Pancreas (tissue), 10 donors: ENCODE measurements at regions not wholly inside any gene's neighbourhood (a gene's known extent, or its start where the extent isn't known, plus 50 kb on each side); places are given as distances from the start of the nearest gene placed in this dataset.

Source experiments
- ATAC-seq, 4 donors: fragments of 200-7000 bp; cut with Tn5 transposase; one replicate each; pipeline versions ENCODE4 v1.8.0 to v1.9.1; 2020; ENCODE audit warnings: mild to moderate bottlenecking in 4 of 4, moderate library complexity in 4 of 4
- DNase-seq, 6 donors: peaks; one replicate each; pipeline ENCODE4 v3.0.0-alpha.2; 2020
- FAIRE-seq: peaks from 2 replicates; lab custom pipeline; 2012; peaks lifted over from hg19 to GRCh38; lab: Jason Lieb, UNC
- H3K27ac ChIP-seq, 4 donors: fragments of 200-600 bp; sonication (generic); 1 replicate in 3 of 4; 2 replicates in 1 of 4; pipeline versions ENCODE4 v1.5.0 to v1.8.0; 2020
- H3K27me3 ChIP-seq, 4 donors: fragments of 200-600 bp; one replicate each; pipeline ENCODE4 v1.8.0; 2021
- H3K36me3 ChIP-seq, 3 donors: fragments of 200-600 bp; sonication (generic) in 1 of 3; one replicate each; pipeline versions ENCODE4 v1.5.0 to v1.8.0; 2020 to 2021
- H3K4me1 ChIP-seq, 3 donors: fragments of 200-600 bp; one replicate each; pipeline ENCODE4 v1.8.0; 2021
- H3K4me3 ChIP-seq, 4 donors: fragments of 200-600 bp; sonication (generic) in 2 of 4; one replicate each; pipeline versions ENCODE4 v1.5.0 to v1.8.0; 2020 to 2021
- H3K9me3 ChIP-seq, 4 donors: fragments of 200-600 bp; one replicate each; pipeline ENCODE4 v1.8.0; 2021
- WGBS, 2 donors: extraction: QIAGEN DNeasy Blood & Tissue Kit; methylation state at CpG; one replicate each; pipeline ENCODE4 v1.1.7; 2013; 5-methylcytosine and 5-hydroxymethylcytosine counted together
- intact Hi-C, 3 donors: fragments of 100-400 bp; cut with DNase I; formaldehyde crosslinking; loops; one replicate each; pipeline versions ENCODE4 v1.11.1 to v1.14.2; 2022
- TF ChIP-seq, protein P1 (sequence below), 4 donors: fragments of 200-600 bp; sonication (generic) in 3 of 4; IDR thresholded peaks; one replicate each; pipeline versions ENCODE4 v1.5.0 to v1.8.0; 2021; ENCODE audit warnings: antibody characterized with exemption in 4 of 4
- donor health status: healthy with polysubstance abuse.
- donor health status: DM: no; HTN: no; CAD: no; lungs with moderate emphysema.
- donor health status: DM: no; HTN: no; CAD: no.
- donor health status: control.
- donor health status: control.
- donor health status: Bipolar disorder and iron deficiency.
- donor health status: DM: yes; HTN: yes; CAD: no.
- donor health status: DM: no; HTN: no; CAD: no.
- donor health status: DM: no; HTN: no; CAD: no.
- donor health status: DM: yes; HTN: yes; CAD: no.

DNA sequence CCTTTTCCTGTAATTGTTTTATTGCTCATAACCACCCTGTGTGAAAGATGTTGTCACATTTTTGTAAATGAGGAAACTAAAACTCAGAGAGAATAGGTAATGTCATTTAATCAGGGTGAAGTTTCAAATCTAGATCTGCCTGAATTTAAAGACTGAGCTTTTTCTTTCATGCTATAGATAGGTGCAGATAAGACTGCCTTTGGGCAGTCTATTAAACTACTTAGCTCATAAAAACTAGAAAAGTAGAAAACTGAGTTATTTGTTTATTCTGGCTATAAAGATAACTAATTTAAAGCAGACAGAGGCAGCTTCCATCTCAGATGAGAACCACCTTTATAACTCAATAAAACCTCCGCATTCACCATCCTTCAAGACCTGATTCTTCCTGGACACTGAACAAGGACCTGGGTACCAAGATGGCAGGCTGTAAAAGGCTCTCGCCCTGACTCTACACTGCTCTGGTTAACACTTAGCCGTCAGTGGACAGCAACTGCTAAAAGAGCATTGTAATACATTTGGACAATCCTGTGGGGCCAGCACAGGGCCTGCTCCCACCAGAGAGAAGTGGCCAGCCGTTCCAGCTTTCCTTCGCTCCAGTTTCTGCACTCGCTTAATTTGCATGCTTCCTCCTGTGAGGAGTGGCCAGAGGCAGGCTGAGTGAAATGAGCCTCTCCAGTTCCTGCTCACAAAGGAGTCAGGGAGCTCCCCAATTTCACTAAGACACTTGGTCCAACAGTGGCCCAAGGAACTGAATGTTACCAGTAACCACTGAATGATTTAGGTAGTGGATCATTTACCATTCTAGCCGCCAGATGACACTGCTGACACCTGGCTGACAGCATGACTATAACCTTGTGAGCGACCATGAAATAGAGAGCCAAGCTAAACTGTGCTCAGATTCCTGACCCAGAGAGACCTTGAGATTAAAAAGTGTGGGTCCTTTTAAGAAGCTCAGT is 566.4 kb downstream of the EFNA5 start:
- peak in 4 of 6 donors; percentile 15 to 47 (median 26) for DNase-seq
- Histone ChIP-seq H3K27me3 (no peaks in the 10 kb centered on the region), H3K4me3 (no peak overlapping the region), H3K9me3 (no peaks in the 10 kb centered on the region), H3K4me1 (no peaks in the 10 kb centered on the region), H3K27ac (no peak overlapping the region), H3K36me3 (no peaks in the 10 kb centered on the region)
- peak; percentile 56 to 99 (median 94) for ATAC-seq
- 73 to 74% methylated on average over 8 of the region's 8 CpGs for WGBS, 2 donors
- intact Hi-C loops: no loop called here
- no peak for FAIRE-seq
- TF ChIP-seq, protein P1, sequence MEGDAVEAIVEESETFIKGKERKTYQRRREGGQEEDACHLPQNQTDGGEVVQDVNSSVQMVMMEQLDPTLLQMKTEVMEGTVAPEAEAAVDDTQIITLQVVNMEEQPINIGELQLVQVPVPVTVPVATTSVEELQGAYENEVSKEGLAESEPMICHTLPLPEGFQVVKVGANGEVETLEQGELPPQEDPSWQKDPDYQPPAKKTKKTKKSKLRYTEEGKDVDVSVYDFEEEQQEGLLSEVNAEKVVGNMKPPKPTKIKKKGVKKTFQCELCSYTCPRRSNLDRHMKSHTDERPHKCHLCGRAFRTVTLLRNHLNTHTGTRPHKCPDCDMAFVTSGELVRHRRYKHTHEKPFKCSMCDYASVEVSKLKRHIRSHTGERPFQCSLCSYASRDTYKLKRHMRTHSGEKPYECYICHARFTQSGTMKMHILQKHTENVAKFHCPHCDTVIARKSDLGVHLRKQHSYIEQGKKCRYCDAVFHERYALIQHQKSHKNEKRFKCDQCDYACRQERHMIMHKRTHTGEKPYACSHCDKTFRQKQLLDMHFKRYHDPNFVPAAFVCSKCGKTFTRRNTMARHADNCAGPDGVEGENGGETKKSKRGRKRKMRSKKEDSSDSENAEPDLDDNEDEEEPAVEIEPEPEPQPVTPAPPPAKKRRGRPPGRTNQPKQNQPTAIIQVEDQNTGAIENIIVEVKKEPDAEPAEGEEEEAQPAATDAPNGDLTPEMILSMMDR (IDR thresholded peaks at IDR 0.05): peak in 3 of 4 donors; percentile 12 to 19 (median 14)

DNA sequence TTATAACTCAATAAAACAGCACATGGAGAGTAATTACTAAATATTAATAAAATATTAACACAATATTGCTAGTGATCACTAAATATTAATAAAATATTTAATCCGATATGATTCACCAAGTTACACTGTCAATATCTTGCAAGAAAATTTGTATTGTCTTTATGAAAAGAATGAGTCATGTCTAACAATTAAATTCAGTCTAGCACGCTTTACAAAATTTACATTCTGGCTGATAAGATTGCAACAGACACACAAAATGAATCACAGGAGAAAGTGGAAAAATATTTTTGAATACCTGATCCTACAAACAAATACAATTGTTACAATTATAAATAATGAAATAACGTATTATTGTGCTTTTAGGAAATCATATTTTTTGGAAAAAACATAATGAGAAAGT is 567.2 kb downstream of the EFNA5 start:
- peak; percentile 5 for FAIRE-seq
- 88 to 92% methylated on average over 3 of the region's 3 CpGs for WGBS, 2 donors
- no peaks in the 10 kb centered on the region for H3K27me3 ChIP-seq
- no peaks in the 10 kb centered on the region for H3K9me3 ChIP-seq
- ATAC-seq: no peak
- intact Hi-C loops: no loop called here
- H3K27ac ChIP-seq: no peak overlapping the region
- H3K36me3 ChIP-seq: no peaks in the 10 kb centered on the region
- no peak for DNase-seq
- TF ChIP-seq, protein P1 (IDR thresholded peaks at IDR 0.05): no peak
- no peak overlapping the region for H3K4me3 ChIP-seq
- H3K4me1 ChIP-seq: no peaks in the 10 kb centered on the region

DNA sequence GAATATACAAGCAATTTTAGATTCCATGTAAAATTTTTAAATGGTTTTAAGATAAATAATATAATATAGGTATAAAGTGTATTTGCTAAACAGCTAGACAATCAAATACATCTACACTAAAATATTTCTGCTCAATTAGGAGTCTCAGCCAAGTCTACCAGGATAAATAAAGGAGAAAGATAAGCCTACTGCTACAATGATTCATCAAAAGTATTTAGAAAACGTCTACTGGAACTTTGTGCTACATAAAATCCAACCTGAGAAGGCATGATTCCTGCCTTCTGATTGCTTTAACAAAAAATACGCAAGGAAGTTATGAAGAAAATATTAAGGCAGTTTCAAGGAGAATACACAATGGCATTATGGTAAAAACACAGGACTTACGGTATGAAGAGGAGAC is 570.6 kb downstream of the EFNA5 start:
- WGBS, 2 donors: 67 to 71% methylated on average over 3 of the region's 3 CpGs
- TF ChIP-seq, protein P1 (IDR thresholded peaks at IDR 0.05): no peak

DNA sequence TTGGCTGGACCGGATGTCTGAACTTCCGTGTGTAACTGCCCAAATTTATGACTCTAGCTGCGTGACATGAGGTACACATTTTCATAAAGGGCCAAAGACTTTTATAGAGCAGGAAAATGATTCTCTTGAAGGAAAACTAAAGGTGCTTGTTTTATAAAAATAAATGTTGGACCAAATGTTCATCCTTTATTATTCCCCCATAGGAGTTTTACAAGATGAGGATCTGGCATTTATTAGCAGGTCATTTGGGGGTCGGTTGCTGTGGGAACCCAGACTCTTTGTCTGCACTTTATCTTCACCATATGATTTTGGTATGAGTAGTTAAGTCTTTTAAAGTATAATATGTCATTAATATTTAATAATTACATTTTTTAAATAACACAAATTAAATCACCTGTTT is 571.2 kb downstream of the EFNA5 start:
- Histone ChIP-seq H3K36me3 (no peaks in the 10 kb centered on the region), H3K27ac (no peak overlapping the region), H3K4me1 (no peaks in the 10 kb centered on the region), H3K27me3 (no peaks in the 10 kb centered on the region), H3K4me3 (no peak overlapping the region), H3K9me3 (peaks cover 0 to 3% (median 0%) of the 10 kb centered on the region in 4 donors)
- DNase-seq (no peak), ATAC-seq (no peak), FAIRE-seq (no peak)
- WGBS, 2 donors: 86 to 87% methylated on average over 4 of the region's 4 CpGs
- intact Hi-C loops: no loop called here
- TF ChIP-seq, protein P1 (IDR thresholded peaks at IDR 0.05): no peak

More for the DNA sequence above, 570.6 kb downstream of the EFNA5 start:
- Histone ChIP-seq H3K4me1 (no peaks in the 10 kb centered on the region), H3K27me3 (no peaks in the 10 kb centered on the region), H3K27ac (no peak overlapping the region), H3K9me3 (peaks cover 0 to 3% (median 0%) of the 10 kb centered on the region in 4 donors), H3K4me3 (no peak overlapping the region), H3K36me3 (no peaks in the 10 kb centered on the region)
- intact Hi-C loops: no loop called here
- FAIRE-seq: no peak
- no peak for DNase-seq
- no peak for ATAC-seq

DNA sequence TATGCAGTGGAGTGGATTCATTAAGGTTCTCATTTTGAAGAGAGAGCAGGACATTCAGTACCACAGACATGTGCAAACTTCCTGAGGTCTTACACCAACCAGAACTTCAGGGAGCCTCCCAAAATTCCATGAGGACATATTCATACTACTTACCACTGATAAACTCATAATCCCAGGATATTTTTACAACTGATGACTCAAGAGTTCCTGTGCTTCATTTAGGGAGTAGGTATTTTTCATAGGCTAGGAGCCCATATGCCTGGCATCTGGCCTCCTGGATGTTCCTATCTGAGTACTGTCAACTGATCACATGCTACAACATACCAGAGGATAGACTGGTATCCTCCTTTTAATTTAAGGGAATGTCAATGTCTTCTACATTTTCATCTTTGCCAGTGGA is 578.0 kb downstream of the EFNA5 start:
- Histone ChIP-seq H3K4me1 (no peaks in the 10 kb centered on the region), H3K27me3 (no peaks in the 10 kb centered on the region), H3K36me3 (no peaks in the 10 kb centered on the region), H3K27ac (no peak overlapping the region), H3K9me3 (peaks cover 0 to 3% (median 0%) of the 10 kb centered on the region in 4 donors), H3K4me3 (no peak overlapping the region)
- FAIRE-seq (no peak), ATAC-seq (no peak), DNase-seq (no peak)
- TF ChIP-seq, protein P1 (IDR thresholded peaks at IDR 0.05): no peak
- intact Hi-C loops: no loop called here
